Thyroid gland (tissue), 4 donors: ENCODE measurements at regions not wholly inside any gene's neighbourhood (a gene's known extent, or its start where the extent isn't known, plus 50 kb on each side); places are given as distances from the start of the nearest gene placed in this dataset.

ENCODE experiments used
- POLR2A ChIP-seq, 2 donors: fragments of 450-650 bp; IDR thresholded peaks; one replicate each; pipeline ENCODE4 v1.6.1; 2017; ENCODE audit warnings: antibody characterized with exemption in 2 of 2, mild to moderate bottlenecking in 2 of 2, moderate library complexity in 1 of 2
- TF ChIP-seq, protein P1 (sequence below), 6 experiments: fragments of 200-600 bp in 3 of 6; fragments of 450-650 bp in 3 of 6; sonication (generic) in 3 of 6; IDR thresholded peaks; one replicate each; pipeline ENCODE4 v1.5.1; 2016 to 2019; ENCODE audit warnings: antibody characterized with exemption in 6 of 6, mild to moderate bottlenecking in 2 of 6, inconsistent platforms in 1 of 6, moderate library complexity in 1 of 6

DNA sequence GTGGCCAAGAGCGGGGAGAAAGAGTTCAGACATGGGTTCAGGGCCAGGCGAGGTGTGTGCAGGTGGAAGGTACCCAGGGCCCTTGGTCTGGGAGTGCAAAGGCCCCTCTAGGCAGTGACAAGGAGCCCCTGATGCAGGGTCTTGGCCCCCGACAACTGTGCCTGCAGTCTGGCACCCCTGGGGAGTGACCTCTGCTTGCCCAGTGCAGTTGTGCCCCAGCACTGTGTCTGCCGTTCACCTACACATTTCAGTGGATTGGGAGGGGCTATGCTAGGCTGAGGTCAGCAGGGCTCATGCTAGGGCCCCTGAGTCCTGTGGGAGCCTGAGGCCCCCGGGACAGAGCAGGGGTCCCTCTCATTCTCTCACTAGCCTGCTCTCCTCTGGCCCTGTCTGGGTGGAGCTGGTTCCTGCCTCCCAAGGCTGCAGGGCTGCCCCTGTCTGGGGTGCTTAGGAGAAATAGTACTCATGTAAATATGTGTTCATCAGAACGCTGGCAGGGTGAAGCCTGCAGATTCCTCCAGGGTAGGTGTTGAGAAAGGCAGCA lies 550.4 kb downstream of the TCERG1L start:
- TF ChIP-seq, protein P1, sequence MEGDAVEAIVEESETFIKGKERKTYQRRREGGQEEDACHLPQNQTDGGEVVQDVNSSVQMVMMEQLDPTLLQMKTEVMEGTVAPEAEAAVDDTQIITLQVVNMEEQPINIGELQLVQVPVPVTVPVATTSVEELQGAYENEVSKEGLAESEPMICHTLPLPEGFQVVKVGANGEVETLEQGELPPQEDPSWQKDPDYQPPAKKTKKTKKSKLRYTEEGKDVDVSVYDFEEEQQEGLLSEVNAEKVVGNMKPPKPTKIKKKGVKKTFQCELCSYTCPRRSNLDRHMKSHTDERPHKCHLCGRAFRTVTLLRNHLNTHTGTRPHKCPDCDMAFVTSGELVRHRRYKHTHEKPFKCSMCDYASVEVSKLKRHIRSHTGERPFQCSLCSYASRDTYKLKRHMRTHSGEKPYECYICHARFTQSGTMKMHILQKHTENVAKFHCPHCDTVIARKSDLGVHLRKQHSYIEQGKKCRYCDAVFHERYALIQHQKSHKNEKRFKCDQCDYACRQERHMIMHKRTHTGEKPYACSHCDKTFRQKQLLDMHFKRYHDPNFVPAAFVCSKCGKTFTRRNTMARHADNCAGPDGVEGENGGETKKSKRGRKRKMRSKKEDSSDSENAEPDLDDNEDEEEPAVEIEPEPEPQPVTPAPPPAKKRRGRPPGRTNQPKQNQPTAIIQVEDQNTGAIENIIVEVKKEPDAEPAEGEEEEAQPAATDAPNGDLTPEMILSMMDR (IDR thresholded peaks at IDR 0.05) = no peak
- no peak for TF ChIP-seq POLR2A (IDR thresholded peaks at IDR 0.05)
